OCI-LY3 (cell line): ENCODE measurements at regions not wholly inside any gene's neighbourhood (a gene's known extent, or its start where the extent isn't known, plus 50 kb on each side); places are given as distances from the start of the nearest gene placed in this dataset.

Source experiments
- EZH2phosphoT487 ChIP-seq: fragments of 200-600 bp; shearing (Covaris generic); IDR thresholded peaks from 2 replicates; pipeline ENCODE4 v1.6.1; 2018; ENCODE audit warnings: antibody characterized with exemption, mixed run types, low read depth
- TF ChIP-seq, protein P1 (sequence below): fragments of 200-600, 300-600 bp; sonication (generic); IDR thresholded peaks from 2 replicates; pipeline ENCODE4 v1.5.1; 2014; ENCODE audit warnings: antibody characterized with exemption, low read length, low read depth

- TF ChIP-seq, protein P1, sequence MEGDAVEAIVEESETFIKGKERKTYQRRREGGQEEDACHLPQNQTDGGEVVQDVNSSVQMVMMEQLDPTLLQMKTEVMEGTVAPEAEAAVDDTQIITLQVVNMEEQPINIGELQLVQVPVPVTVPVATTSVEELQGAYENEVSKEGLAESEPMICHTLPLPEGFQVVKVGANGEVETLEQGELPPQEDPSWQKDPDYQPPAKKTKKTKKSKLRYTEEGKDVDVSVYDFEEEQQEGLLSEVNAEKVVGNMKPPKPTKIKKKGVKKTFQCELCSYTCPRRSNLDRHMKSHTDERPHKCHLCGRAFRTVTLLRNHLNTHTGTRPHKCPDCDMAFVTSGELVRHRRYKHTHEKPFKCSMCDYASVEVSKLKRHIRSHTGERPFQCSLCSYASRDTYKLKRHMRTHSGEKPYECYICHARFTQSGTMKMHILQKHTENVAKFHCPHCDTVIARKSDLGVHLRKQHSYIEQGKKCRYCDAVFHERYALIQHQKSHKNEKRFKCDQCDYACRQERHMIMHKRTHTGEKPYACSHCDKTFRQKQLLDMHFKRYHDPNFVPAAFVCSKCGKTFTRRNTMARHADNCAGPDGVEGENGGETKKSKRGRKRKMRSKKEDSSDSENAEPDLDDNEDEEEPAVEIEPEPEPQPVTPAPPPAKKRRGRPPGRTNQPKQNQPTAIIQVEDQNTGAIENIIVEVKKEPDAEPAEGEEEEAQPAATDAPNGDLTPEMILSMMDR, result no peak
- no peak for TF ChIP-seq EZH2phosphoT487
These were observed 255.5 kb downstream of the OPA1 start for GRCh38 chr3:193848547-193848946.
